HEK293 (cell line): ENCODE measurements at regions not wholly inside any gene's neighbourhood (a gene's known extent, or its start where the extent isn't known, plus 50 kb on each side); places are given as distances from the start of the nearest gene placed in this dataset.

Source experiments
- CTCF ChIA-PET: fragments of 350-600 bp; formaldehyde crosslinking; extraction: SDS; loops from one replicate; lab custom pipeline; 2021; ENCODE audit warnings: antibody characterized with exemption; lab: Yijun Ruan, JAX
- POLR2A ChIA-PET: fragments of 300-600 bp; formaldehyde crosslinking; extraction: SDS; loops from one replicate; lab custom pipeline; 2020; ENCODE audit warnings: antibody characterized with exemption, inconsistent platforms; lab: Yijun Ruan, JAX
- H3K27ac ChIP-seq: fragments of 200-500 bp; sonication (Bioruptor generic); 2 replicates; pipeline ENCODE4 v1.5.1; 2014; ENCODE audit warnings: low read depth, low read length, control low read depth, inconsistent platforms; ENCODE audit errors: extremely low read depth
- H3K36me3 ChIP-seq, 2 experiments: fragments of 200-500 bp in 1 of 2; sonication (Bioruptor generic) in 1 of 2; 1 replicate in 1 of 2; 2 replicates in 1 of 2; pipeline ENCODE4 v1.5.1; 2014 to 2017; ENCODE audit warnings: inconsistent platforms in 2 of 2, low read length in 2 of 2; ENCODE audit not compliant: control insufficient read depth in 2 of 2, insufficient read depth in 1 of 2
- H3K4me1 ChIP-seq: fragments of 200-500 bp; sonication (Bioruptor generic); 2 replicates; pipeline ENCODE4 v1.5.1; 2014; ENCODE audit warnings: mild to moderate bottlenecking, low read length, inconsistent platforms; ENCODE audit not compliant: control insufficient read depth, insufficient read depth
- H3K4me3 ChIP-seq: 2 replicates; pipeline ENCODE4 v1.5.1; 2011; ENCODE audit warnings: low read depth, mild to moderate bottlenecking, control low read depth, low read length, moderate library complexity
- H3K9me3 ChIP-seq: fragments of 200-500 bp; sonication (Bioruptor generic); 2 replicates; pipeline ENCODE4 v1.5.1; 2014; ENCODE audit warnings: low read depth, low read length, inconsistent platforms; ENCODE audit not compliant: control insufficient read depth, insufficient read depth
- BCL11A ChIP-seq: fragments of 450-650 bp; formaldehyde crosslinking; IDR thresholded peaks from 2 replicates; pipeline ENCODE4 v1.5.1; 2016; ENCODE audit warnings: low read depth, missing biosample characterization, missing genetic modification characterization
- HOXA7 ChIP-seq: sonication (generic); formaldehyde crosslinking; IDR thresholded peaks from 2 replicates; pipeline ENCODE4 v1.8.1; 2022; ENCODE audit warnings: missing genetic modification reagents, borderline replicate concordance
- HOXD13 ChIP-seq: sonication (generic); formaldehyde crosslinking; IDR thresholded peaks from 2 replicates; pipeline ENCODE4 v1.8.0; 2022; ENCODE audit warnings: missing genetic modification reagents, borderline replicate concordance
- KLF10 ChIP-seq: fragments of 450-650 bp; IDR thresholded peaks from 2 replicates; pipeline ENCODE4 v1.5.1; 2018; ENCODE audit warnings: missing biosample characterization, mild to moderate bottlenecking, missing genetic modification characterization
- MYNN ChIP-seq: fragments of 450-650 bp; formaldehyde crosslinking; IDR thresholded peaks from 2 replicates; pipeline ENCODE4 v1.5.1; 2016; ENCODE audit warnings: missing biosample characterization, missing genetic modification characterization, borderline replicate concordance
- OSR2 ChIP-seq: fragments of 450-650 bp; formaldehyde crosslinking; IDR thresholded peaks from 2 replicates; pipeline ENCODE4 v1.5.1; 2016; ENCODE audit warnings: missing biosample characterization, missing genetic modification characterization
- SETDB1 ChIP-seq: IDR thresholded peaks from one replicate; pipeline ENCODE4 v1.6.1; 2017; ENCODE audit warnings: mild to moderate bottlenecking, low read length, moderate library complexity, mixed read lengths; ENCODE audit not compliant: insufficient read length
- TRIM28 ChIP-seq: IDR thresholded peaks from 2 replicates; pipeline ENCODE4 v1.6.1; 2011; ENCODE audit warnings: low read length, control low read depth, borderline replicate concordance
- ZBTB48 ChIP-seq: fragments of 450-650 bp; formaldehyde crosslinking; IDR thresholded peaks from 2 replicates; pipeline ENCODE4 v1.5.1; 2016; ENCODE audit warnings: missing biosample characterization, missing genetic modification characterization
- ZBTB8A ChIP-seq: fragments of 450-650 bp; formaldehyde crosslinking; IDR thresholded peaks from 2 replicates; pipeline ENCODE4 v1.5.1; 2016; ENCODE audit warnings: missing biosample characterization, missing genetic modification characterization
- ZFP3 ChIP-seq: fragments of 450-650 bp; formaldehyde crosslinking; IDR thresholded peaks from 2 replicates; pipeline ENCODE4 v1.5.1; 2016; ENCODE audit warnings: low read depth, missing biosample characterization, missing genetic modification characterization
- ZFP37 ChIP-seq: fragments of 450-650 bp; formaldehyde crosslinking; IDR thresholded peaks from 2 replicates; pipeline ENCODE4 v1.5.1; 2016; ENCODE audit warnings: missing biosample characterization, missing genetic modification characterization
- ZNF175 ChIP-seq: fragments of 450-650 bp; formaldehyde crosslinking; IDR thresholded peaks from 2 replicates; pipeline ENCODE4 v1.5.1; 2016; ENCODE audit warnings: missing biosample characterization, missing genetic modification characterization
- ZNF211 ChIP-seq: fragments of 450-650 bp; formaldehyde crosslinking; IDR thresholded peaks from 2 replicates; pipeline ENCODE4 v1.5.1; 2016; ENCODE audit warnings: low read depth, missing biosample characterization, missing genetic modification characterization
- ZNF391 ChIP-seq: fragments of 450-650 bp; formaldehyde crosslinking; IDR thresholded peaks from 2 replicates; pipeline ENCODE4 v1.5.1; 2016; ENCODE audit warnings: low read depth, missing biosample characterization, missing genetic modification characterization, borderline replicate concordance
- ZNF416 ChIP-seq: fragments of 450-650 bp; formaldehyde crosslinking; IDR thresholded peaks from 2 replicates; pipeline ENCODE4 v1.5.1; 2016; ENCODE audit warnings: missing biosample characterization, missing genetic modification characterization
- ZNF529 ChIP-seq: fragments of 450-650 bp; formaldehyde crosslinking; IDR thresholded peaks from 2 replicates; pipeline ENCODE4 v1.5.1; 2017; ENCODE audit warnings: missing genetic modification characterization, missing biosample characterization; ENCODE audit not compliant: insufficient replicate concordance
- ZNF555 ChIP-seq: fragments of 450-650 bp; formaldehyde crosslinking; conservative IDR thresholded peaks from 2 replicates; pipeline ENCODE4 v1.5.1; 2017; ENCODE audit warnings: missing biosample characterization, mild to moderate bottlenecking, missing genetic modification characterization, inconsistent platforms
- ZNF596 ChIP-seq: fragments of 450-650 bp; IDR thresholded peaks from 2 replicates; pipeline ENCODE4 v1.5.0; 2018; ENCODE audit warnings: missing biosample characterization, mild to moderate bottlenecking, missing genetic modification characterization, moderate library complexity
- ZNF629 ChIP-seq: fragments of 450-650 bp; formaldehyde crosslinking; IDR thresholded peaks from 2 replicates; pipeline ENCODE4 v1.5.1; 2017; ENCODE audit warnings: missing biosample characterization, missing genetic modification characterization
- ZNF658 ChIP-seq: fragments of 450-650 bp; formaldehyde crosslinking; IDR thresholded peaks from 2 replicates; pipeline ENCODE4; 2016; ENCODE audit warnings: missing biosample characterization, missing genetic modification characterization
- ZNF664 ChIP-seq: fragments of 450-650 bp; formaldehyde crosslinking; IDR thresholded peaks from 2 replicates; pipeline ENCODE4 v1.5.1; 2016; ENCODE audit warnings: missing biosample characterization, missing genetic modification characterization
- ZNF701 ChIP-seq: fragments of 450-650 bp; formaldehyde crosslinking; IDR thresholded peaks from 2 replicates; pipeline ENCODE4 v1.5.1; 2016; ENCODE audit warnings: missing biosample characterization, missing genetic modification characterization
- ZNF707 ChIP-seq: fragments of 450-650 bp; formaldehyde crosslinking; IDR thresholded peaks from 2 replicates; pipeline ENCODE4 v1.5.1; 2016; ENCODE audit warnings: missing biosample characterization, missing genetic modification characterization
- TF ChIP-seq, protein P1 (sequence below): fragments of 450-650 bp; formaldehyde crosslinking; IDR thresholded peaks from 2 replicates; pipeline ENCODE4 v1.5.1; 2016; ENCODE audit warnings: missing biosample characterization, missing genetic modification characterization
- TF ChIP-seq, protein P2 (sequence below): fragments of 450-650 bp; formaldehyde crosslinking; IDR thresholded peaks from 2 replicates; pipeline ENCODE4 v1.5.1; 2017; ENCODE audit warnings: missing biosample characterization, missing genetic modification characterization
- TF ChIP-seq, protein P3 (sequence below): fragments of 450-650 bp; formaldehyde crosslinking; conservative IDR thresholded peaks from 2 replicates; pipeline ENCODE4 v1.5.1; 2016; ENCODE audit warnings: low read depth, missing biosample characterization, missing genetic modification characterization

DNA sequence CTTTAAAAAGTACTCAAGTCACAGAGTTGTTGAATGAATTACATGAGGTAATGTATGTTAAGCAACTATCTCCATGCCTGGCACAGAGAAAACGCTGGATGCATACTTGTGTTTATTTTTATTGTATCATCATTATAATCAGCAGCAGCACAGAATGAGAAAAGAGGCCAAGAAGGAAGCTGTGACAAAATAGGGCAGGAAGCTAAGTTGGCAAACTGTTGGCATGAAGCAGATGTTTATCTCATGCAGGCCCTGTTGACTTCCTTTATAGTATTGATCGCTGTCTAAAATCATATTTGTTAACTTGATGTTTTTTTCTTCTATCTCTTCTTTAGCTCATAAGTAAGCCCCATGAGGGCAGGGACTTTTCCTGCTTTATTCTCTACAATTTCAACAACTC, 466.6 kb downstream of the TRHDE start:
- Histone ChIP-seq H3K4me3 (no peak overlapping the region), H3K9me3 (no peaks in the 10 kb centered on the region), H3K4me1 (no peaks in the 10 kb centered on the region), H3K27ac (no peak overlapping the region), H3K36me3 (no peaks in the 10 kb centered on the region)
- TF ChIP-seq ZFP3 (tag by site-specific recombination) (no peak), ZNF416 (tag by site-specific recombination) (no peak), ZNF658 (tag by site-specific recombination) (no peak), ZNF211 (tag by site-specific recombination) (no peak), ZBTB48 (tag by site-specific recombination) (no peak), ZNF701 (tag by site-specific recombination) (no peak), KLF10 (tag by site-specific recombination) (no peak)
- POLR2A ChIA-PET, result no interaction called here
- CTCF ChIA-PET, result no interaction called here

GRCh38 chr12:72740064-72740463, 467.9 kb downstream of the TRHDE start:
- H3K4me1 ChIP-seq, result no peaks in the 10 kb centered on the region
- no peaks in the 10 kb centered on the region for H3K9me3 ChIP-seq
- no peak overlapping the region for H3K4me3 ChIP-seq
- H3K36me3 ChIP-seq, result no peaks in the 10 kb centered on the region
- POLR2A ChIA-PET, result no interaction called here
- no peak for TF ChIP-seq ZNF555 (tag by site-specific recombination)
- TF ChIP-seq HOXA7 (CRISPR knock-in tag), result no peak
- no peak for TF ChIP-seq MYNN (tag by site-specific recombination)
- TF ChIP-seq BCL11A, result no peak
- TF ChIP-seq ZNF629, result no peak
- TF ChIP-seq ZNF175 (tag by site-specific recombination), result no peak
- TF ChIP-seq ZFP37, result no peak
- TF ChIP-seq ZBTB8A (tag by site-specific recombination), result no peak
- TF ChIP-seq ZNF596, result no peak
- TF ChIP-seq, protein P1, sequence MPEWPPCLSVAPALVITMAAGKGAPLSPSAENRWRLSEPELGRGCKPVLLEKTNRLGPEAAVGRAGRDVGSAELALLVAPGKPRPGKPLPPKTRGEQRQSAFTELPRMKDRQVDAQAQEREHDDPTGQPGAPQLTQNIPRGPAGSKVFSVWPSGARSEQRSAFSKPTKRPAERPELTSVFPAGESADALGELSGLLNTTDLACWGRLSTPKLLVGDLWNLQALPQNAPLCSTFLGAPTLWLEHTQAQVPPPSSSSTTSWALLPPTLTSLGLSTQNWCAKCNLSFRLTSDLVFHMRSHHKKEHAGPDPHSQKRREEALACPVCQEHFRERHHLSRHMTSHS (tag by site-specific recombination), result no peak
- TF ChIP-seq OSR2 (tag by site-specific recombination), result no peak
- TF ChIP-seq ZNF707 (tag by site-specific recombination), result no peak
- no peak overlapping the region for H3K27ac ChIP-seq
- CTCF ChIA-PET, result no interaction called here

DNA sequence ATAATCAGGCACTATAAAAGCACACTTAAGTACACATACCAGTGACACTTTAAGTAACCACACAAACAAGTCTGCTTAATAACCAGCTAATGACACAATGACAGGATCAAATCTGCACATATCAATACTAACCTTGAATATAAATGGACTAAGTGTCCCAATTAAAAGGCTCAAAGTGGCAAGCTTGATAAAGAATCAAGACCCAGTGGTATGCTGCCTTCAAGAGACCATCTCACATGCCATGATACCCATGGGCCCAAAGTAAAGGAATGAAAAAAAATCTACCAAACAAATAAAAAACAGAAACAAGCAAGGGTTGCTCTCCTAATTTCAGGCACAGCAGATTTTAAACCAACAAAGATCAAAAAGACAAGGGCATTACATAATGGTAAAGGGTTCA, 470.4 kb downstream of the TRHDE start:
- H3K36me3 ChIP-seq, result no peaks in the 10 kb centered on the region
- H3K4me1 ChIP-seq, result no peaks in the 10 kb centered on the region
- H3K4me3 ChIP-seq, result no peak overlapping the region
- TF ChIP-seq SETDB1 (peak; percentile 70), ZNF664 (no peak), ZNF529 (tag by site-specific recombination) (peak; percentile 13), TRIM28 (peak; percentile 83; the same call in 1 of the 2 replicates), ZBTB8A (tag by site-specific recombination) (no peak), ZNF391 (tag by site-specific recombination) (no peak), HOXD13 (CRISPR knock-in tag) (no peak)
- TF ChIP-seq, protein P2, sequence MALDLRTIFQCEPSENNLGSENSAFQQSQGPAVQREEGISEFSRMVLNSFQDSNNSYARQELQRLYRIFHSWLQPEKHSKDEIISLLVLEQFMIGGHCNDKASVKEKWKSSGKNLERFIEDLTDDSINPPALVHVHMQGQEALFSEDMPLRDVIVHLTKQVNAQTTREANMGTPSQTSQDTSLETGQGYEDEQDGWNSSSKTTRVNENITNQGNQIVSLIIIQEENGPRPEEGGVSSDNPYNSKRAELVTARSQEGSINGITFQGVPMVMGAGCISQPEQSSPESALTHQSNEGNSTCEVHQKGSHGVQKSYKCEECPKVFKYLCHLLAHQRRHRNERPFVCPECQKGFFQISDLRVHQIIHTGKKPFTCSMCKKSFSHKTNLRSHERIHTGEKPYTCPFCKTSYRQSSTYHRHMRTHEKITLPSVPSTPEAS (tag by site-specific recombination), result no peak
- TF ChIP-seq, protein P3, sequence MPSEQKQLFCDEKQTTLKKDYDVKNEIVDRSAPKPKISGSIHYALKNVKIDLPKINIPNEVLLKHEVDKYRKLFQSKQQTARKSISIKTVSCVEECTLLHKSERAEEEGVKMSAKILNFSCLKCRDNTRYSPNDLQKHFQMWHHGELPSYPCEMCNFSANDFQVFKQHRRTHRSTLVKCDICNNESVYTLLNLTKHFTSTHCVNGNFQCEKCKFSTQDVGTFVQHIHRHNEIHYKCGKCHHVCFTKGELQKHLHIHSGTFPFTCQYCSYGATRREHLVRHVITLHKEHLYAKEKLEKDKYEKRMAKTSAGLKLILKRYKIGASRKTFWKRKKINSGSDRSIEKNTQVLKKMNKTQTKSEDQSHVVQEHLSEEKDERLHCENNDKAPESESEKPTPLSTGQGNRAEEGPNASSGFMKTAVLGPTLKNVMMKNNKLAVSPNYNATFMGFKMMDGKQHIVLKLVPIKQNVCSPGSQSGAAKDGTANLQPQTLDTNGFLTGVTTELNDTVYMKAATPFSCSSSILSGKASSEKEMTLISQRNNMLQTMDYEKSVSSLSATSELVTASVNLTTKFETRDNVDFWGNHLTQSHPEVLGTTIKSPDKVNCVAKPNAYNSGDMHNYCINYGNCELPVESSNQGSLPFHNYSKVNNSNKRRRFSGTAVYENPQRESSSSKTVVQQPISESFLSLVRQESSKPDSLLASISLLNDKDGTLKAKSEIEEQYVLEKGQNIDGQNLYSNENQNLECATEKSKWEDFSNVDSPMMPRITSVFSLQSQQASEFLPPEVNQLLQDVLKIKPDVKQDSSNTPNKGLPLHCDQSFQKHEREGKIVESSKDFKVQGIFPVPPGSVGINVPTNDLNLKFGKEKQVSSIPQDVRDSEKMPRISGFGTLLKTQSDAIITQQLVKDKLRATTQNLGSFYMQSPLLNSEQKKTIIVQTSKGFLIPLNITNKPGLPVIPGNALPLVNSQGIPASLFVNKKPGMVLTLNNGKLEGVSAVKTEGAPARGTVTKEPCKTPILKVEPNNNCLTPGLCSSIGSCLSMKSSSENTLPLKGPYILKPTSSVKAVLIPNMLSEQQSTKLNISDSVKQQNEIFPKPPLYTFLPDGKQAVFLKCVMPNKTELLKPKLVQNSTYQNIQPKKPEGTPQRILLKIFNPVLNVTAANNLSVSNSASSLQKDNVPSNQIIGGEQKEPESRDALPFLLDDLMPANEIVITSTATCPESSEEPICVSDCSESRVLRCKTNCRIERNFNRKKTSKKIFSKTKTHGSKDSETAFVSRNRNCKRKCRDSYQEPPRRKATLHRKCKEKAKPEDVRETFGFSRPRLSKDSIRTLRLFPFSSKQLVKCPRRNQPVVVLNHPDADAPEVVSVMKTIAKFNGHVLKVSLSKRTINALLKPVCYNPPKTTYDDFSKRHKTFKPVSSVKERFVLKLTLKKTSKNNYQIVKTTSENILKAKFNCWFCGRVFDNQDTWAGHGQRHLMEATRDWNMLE (tag by site-specific recombination), result no peak
- no peak overlapping the region for H3K27ac ChIP-seq
- CTCF ChIA-PET, result no interaction called here
- H3K9me3 ChIP-seq, result no peaks in the 10 kb centered on the region
- POLR2A ChIA-PET, result no interaction called here
